ENCODE measurements at regions not wholly inside any gene's neighbourhood (a gene's known extent, or its start where the extent isn't known, plus 50 kb on each side); places are given as distances from the start of the nearest gene placed in this dataset.

GRCh38 chr10:124281666-124282065 is 137.1 kb downstream of the OAT start:
- TF ChIP-seq CTCF (IDR thresholded peaks at IDR 0.05; ENCODE audit: insufficient read depth, low read depth, low read length, missing control alignments) = no peak
- H3K4me3 ChIP-seq (ENCODE audit: low read length) = no peak overlapping the region

GRCh38 chr10:124280916-124281315 is 137.8 kb downstream of the OAT start:
- TF ChIP-seq CTCF (IDR thresholded peaks at IDR 0.05; ENCODE audit: insufficient read depth, low read depth, low read length, missing control alignments) = no peak
- DNase-seq (ENCODE audit: low read depth) = no peak
- no peak overlapping the region for H3K4me3 ChIP-seq (ENCODE audit: low read length)

More at GRCh38 chr10:124281666-124282065, 137.1 kb downstream of the OAT start:
- DNase-seq (ENCODE audit: low read depth) = no peak

- TF ChIP-seq CTCF (IDR thresholded peaks at IDR 0.05; ENCODE audit: insufficient read depth, low read depth, low read length, missing control alignments) = no peak
- no peak for DNase-seq (ENCODE audit: low read depth)
- no peak overlapping the region for H3K4me3 ChIP-seq (ENCODE audit: low read length)
These were observed 138.8 kb downstream of the OAT start for GRCh38 chr10:124279882-124280281.

- TF ChIP-seq CTCF (IDR thresholded peaks at IDR 0.05; ENCODE audit: insufficient read depth, low read depth, low read length, missing control alignments) = no peak
- no peak for DNase-seq (ENCODE audit: low read depth)
- H3K4me3 ChIP-seq (ENCODE audit: low read length) = no peak overlapping the region
These were observed 139.4 kb downstream of the OAT start for GRCh38 chr10:124279298-124279697.

- no peak overlapping the region for H3K4me3 ChIP-seq (ENCODE audit: low read length)
- no peak for TF ChIP-seq CTCF (IDR thresholded peaks at IDR 0.05; ENCODE audit: insufficient read depth, low read depth, low read length, missing control alignments)
- no peak for DNase-seq (ENCODE audit: low read depth)
These were observed 140.4 kb downstream of the OAT start for GRCh38 chr10:124278356-124278755.

- no peak overlapping the region for H3K4me3 ChIP-seq (ENCODE audit: low read length)
- no peak for TF ChIP-seq CTCF (IDR thresholded peaks at IDR 0.05; ENCODE audit: insufficient read depth, low read depth, low read length, missing control alignments)
- no peak for DNase-seq (ENCODE audit: low read depth)
These were observed 145.6 kb downstream of the OAT start for GRCh38 chr10:124273141-124273540.

GRCh38 chr10:124271676-124272075 is 147.0 kb downstream of the OAT start:
- TF ChIP-seq CTCF (IDR thresholded peaks at IDR 0.05; ENCODE audit: insufficient read depth, low read depth, low read length, missing control alignments) = no peak
- no peak overlapping the region for H3K4me3 ChIP-seq (ENCODE audit: low read length)
- no peak for DNase-seq (ENCODE audit: low read depth)
